HG03342 (cell line): ENCODE measurements at regions not wholly inside any gene's neighbourhood (a gene's known extent, or its start where the extent isn't known, plus 50 kb on each side); places are given as distances from the start of the nearest gene placed in this dataset.
A peak's percentile ranks its signal among the peaks of the same experiment; 100 is the strongest.
"Not testable (repeated sequence)": the region's sequence is repeated elsewhere in the genome, so short reads cannot be mapped to it uniquely, and the experiment has no call there.

Experiments
- ATAC-seq: cut with Tn5 transposase; IDR thresholded peaks from one replicate; pipeline ENCODE4 v1.9.1; 2021; ENCODE audit warnings: mild to moderate bottlenecking, moderate library complexity; ENCODE audit not compliant: unreplicated experiment

- no peak for ATAC-seq
Measured at GRCh38 chr6:62889240-62889639, 322.0 kb upstream of the FKBP1C start.

DNA sequence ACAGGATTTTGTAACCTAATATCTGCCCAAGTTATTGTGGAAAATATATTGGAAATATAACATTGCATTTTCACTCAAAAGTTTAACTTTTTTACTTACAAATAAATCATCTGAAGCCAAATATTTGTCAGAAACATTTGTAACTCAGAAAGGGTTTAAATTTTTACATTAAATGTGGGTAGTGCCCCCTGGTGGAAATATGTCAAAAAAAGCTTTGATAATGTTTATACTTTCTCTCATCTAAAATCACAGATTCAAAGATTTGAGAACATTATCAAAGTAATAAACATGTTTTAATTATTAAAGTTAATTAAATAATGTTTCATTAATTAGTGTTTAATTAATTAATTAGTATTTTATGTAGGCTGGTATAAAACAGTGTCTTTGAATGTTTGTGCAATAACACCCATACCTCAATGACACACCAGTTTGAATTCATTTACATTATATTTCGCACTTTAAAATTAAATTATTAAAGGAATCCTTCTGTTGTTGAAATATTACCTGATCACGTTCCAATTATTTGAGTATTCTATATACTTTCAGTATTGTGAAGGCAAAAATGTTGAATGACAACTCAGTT, 320.1 kb upstream of the FKBP1C start:
- ATAC-seq: no peak

- ATAC-seq: no peak
Measured at GRCh38 chr6:62894114-62894513, 317.2 kb upstream of the FKBP1C start.

DNA sequence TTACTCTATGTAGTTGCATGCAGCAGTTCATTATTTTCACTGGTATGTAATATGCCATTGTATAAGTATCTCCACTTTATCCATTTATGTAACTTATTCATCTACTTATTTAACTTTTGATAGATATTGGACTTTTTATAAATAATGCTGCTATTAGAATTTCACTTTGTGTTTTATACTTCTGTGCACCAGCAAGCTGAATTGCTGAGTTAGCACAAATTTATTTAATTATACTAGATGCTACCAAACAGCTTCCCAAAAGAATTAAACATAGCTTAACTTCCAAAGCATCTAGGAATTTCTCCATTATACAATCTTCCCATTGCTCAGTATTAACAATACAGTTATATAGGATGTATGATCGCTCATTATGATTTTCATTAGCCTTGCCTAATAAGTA, 308.0 kb upstream of the FKBP1C start:
- no peak for ATAC-seq

GRCh38 chr6:62904687-62905086, 306.6 kb upstream of the FKBP1C start:
- no peak for ATAC-seq

- no peak for ATAC-seq
Measured at GRCh38 chr6:62914530-62914929, 296.7 kb upstream of the FKBP1C start.

DNA sequence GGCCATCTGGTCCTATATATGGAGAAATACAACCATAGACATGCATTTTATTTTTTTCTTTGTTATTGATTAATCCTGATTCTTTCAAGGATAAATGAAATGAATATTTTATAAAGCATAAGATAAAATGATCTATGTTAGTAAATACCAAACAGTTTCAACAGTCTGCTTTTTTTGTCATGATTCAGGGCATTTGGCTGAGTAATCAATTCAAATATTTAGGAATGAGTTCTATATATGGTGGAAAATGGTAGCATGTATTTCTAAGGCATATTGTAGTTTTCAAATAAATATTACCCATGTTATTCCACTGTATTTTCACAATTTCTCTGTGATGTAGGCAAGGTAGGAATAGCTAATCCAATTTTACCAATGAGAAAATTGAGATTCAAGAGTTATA, 287.5 kb upstream of the FKBP1C start:
- no peak for ATAC-seq

GRCh38 chr6:62940848-62941247, 270.4 kb upstream of the FKBP1C start:
- no peak for ATAC-seq

DNA sequence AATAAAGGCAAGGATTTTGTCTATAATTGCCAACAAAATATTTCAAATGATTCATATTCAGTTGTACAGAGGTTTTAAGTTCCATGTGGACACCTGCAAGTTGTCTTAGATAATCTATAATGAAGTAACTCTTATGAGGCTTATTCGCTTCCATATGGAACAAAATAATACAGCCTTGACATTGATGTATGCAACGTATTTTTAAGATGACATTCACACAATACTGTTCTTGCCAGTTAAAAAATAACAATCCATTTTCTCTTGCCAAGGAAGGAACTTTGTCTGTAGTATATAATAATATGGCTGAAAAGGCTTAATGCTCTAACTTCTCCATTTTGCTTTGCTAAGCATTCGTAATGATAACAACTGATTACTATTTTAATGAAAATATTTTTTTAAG, 269.3 kb upstream of the FKBP1C start:
- no peak for ATAC-seq

DNA sequence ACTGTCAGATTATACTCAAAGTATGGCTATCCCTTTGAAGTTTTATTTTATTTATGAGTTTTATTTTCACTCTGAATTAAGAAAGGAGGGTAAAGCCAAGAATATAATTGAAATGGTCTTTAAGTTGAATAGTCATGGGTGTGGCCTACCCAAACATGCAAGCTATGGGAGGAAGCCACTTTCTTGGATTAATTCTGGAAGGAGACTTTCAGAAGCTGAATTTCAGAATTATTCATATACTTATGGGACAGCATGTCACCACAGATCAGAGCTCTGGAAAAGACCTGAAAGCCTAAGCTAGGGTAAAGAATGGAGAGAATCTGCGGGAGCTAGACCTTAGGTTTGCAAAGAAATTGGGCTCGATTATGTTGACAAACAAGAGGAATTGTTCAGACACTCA, 242.4 kb upstream of the FKBP1C start:
- ATAC-seq: no peak

- ATAC-seq: peak; percentile 54
Measured at GRCh38 chr6:62971976-62972658, 239.2 kb upstream of the FKBP1C start.

GRCh38 chr6:62974452-62974851, 236.8 kb upstream of the FKBP1C start:
- peak; percentile 54 for ATAC-seq

DNA sequence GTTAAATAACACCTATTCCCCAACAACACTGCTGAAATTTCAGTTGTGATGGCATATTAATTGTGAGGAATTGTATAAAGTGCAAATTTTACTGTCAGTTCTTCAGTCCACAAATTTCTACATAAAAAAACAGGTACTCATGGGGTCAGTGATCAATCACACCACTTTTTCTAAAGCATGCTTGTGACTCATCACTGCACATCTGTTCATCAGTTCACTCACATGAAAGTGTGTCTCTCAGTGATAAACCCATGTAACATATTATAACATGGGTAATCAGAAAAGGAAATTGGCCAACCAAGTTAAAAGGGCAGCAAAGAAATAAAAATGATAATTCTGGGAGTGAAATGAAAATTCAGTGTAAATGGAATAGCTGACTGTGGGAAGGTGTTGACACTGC, 234.7 kb upstream of the FKBP1C start:
- ATAC-seq: no peak

GRCh38 chr6:62978920-62979319, 232.3 kb upstream of the FKBP1C start:
- no peak for ATAC-seq

DNA sequence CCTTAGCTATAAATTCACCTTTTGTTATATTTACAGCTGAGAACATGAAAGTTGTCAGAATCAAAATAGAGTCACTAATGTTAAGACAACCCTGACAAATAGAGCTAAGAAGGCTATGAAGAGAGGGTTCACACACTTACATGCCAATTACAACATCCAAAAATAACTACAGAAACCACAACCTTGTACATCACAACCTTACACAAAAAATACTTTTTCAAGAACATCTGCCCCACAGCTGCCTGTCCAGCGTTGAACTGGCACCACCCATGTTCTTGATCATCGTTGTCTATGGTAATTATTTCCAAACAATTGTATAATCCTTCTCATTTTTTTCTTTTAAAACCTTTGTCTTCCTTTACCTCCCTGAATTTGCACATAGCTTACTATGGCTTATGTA, 231.2 kb upstream of the FKBP1C start:
- no peak for ATAC-seq

GRCh38 chr6:62980724-62981123, 230.5 kb upstream of the FKBP1C start:
- no peak for ATAC-seq

- no peak for ATAC-seq
Measured at GRCh38 chr6:62982951-62983350, 228.3 kb upstream of the FKBP1C start.

GRCh38 chr6:62991696-62992095, 219.6 kb upstream of the FKBP1C start:
- ATAC-seq: not testable (repeated sequence)

DNA sequence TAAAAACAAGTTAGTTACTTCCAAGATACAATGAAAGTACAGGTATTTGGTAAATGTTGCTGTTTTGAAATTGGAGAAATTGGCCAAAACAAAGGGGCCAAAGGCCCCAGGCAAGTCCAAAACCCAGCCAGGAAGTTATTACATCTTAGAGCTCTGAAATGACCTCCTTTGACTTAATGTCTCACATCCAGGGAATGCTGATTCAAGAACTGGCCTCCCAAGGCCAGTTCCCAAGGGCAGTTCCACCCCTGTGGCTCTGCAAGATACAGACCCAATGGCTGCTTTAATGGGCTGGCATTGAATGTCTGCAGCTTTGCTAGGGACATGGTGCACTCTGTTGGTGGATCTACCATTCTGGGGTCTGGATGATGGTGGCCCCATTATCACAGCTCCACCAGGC, 217.3 kb upstream of the FKBP1C start:
- no peak for ATAC-seq

DNA sequence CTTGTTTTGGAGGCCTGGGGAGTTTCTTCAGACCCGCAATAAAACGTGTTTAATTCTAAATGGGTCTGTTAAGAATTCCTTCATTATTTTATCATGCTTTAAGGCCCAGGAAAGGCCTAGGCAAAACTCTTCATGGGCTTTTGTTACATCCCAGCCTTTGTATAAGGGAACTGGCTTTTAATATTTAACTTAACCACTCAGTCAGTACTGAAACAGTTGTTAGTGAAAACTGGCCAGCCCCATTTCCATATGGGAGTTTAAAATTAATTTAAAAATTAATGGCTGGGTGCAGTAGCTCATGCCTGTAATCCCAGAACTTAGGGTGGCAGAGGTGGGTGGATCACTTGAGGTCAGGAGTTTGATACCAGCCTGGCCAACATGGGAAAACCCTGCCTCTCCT, 213.2 kb upstream of the FKBP1C start:
- no peak for ATAC-seq

- not testable (repeated sequence) for ATAC-seq
Measured at GRCh38 chr6:62999242-62999641, 212.0 kb upstream of the FKBP1C start.

- no peak for ATAC-seq
Measured at GRCh38 chr6:62999796-63000195, 211.5 kb upstream of the FKBP1C start.

- not testable (repeated sequence) for ATAC-seq
Measured at GRCh38 chr6:63006018-63006417, 205.3 kb upstream of the FKBP1C start.
